ENCODE measurements at regions not wholly inside any gene's neighbourhood (a gene's known extent, or its start where the extent isn't known, plus 50 kb on each side); places are given as distances from the start of the nearest gene placed in this dataset.

- Histone ChIP-seq H3K18ac (ENCODE audit: low read length) (no peak overlapping the region), H3K9ac (ENCODE audit: low read length) (no peak overlapping the region), H4K91ac (ENCODE audit: low read depth, low read length) (no peak overlapping the region), H2BK5ac (ENCODE audit: low read depth, low read length, poor library complexity) (no peak overlapping the region), H3K27ac (ENCODE audit: low read depth, low read length) (no peak overlapping the region), H2AK5ac (ENCODE audit: low read length) (no peak overlapping the region), H3K4ac (ENCODE audit: low read depth, low read length) (no peak overlapping the region), H3K27me3 (ENCODE audit: insufficient read depth, low read length) (no peaks in the 10 kb centered on the region), H4K12ac (ENCODE audit: low read depth, low read length) (no peak overlapping the region), H3K4me2 (ENCODE audit: low read length) (no peak overlapping the region), H3K36me3 (ENCODE audit: control insufficient read depth in 1 of 2, insufficient read depth in 2 of 2, low read length in 2 of 2) (no peaks in the 10 kb centered on the region), H3K4me3 (ENCODE audit: low read depth, low read length) (no peak overlapping the region), H3K79me2 (ENCODE audit: control insufficient read depth, insufficient read depth, low read length, poor library complexity) (no peaks in the 10 kb centered on the region), H4K8ac (ENCODE audit: low read depth, low read length) (no peak overlapping the region), H3K9me3 (ENCODE audit: insufficient read depth, low read depth, low read length) (no peaks in the 10 kb centered on the region), H3K4me1 (ENCODE audit: control insufficient read depth in 1 of 2, insufficient read depth in 2 of 2, low read length in 2 of 2) (peaks cover 0 to 2% of the 10 kb centered on the region in 2 experiments), H3K79me1 (ENCODE audit: low read length) (no peaks in the 10 kb centered on the region), H3K23ac (ENCODE audit: low read length) (no peak overlapping the region), H2BK120ac (ENCODE audit: insufficient read depth, low read length, poor library complexity) (no peak overlapping the region), H3K14ac (ENCODE audit: low read length) (no peak overlapping the region), H2AFZ (ENCODE audit: insufficient read depth, low read length, poor library complexity) (no peak overlapping the region), H2BK12ac (ENCODE audit: low read length) (no peak overlapping the region)
- DNase-seq: no peak
- WGBS (ENCODE audit: extremely low coverage, insufficient coverage, insufficient read length): no CpG with 5 or more reads among the region's 4 CpGs
Observed at GRCh38 chr2:65539633-65540032, 107.2 kb upstream of the SPRED2 start.

GRCh38 chr2:65537651-65538385 is 105.4 kb upstream of the SPRED2 start:
- no peak overlapping the region for H3K4me2 ChIP-seq (ENCODE audit: low read length)
- no peak overlapping the region for H2AFZ ChIP-seq (ENCODE audit: insufficient read depth, low read length, poor library complexity)
- no peak overlapping the region for H3K23ac ChIP-seq (ENCODE audit: low read length)
- no peak overlapping the region for H3K9ac ChIP-seq (ENCODE audit: low read length)
- H3K27me3 ChIP-seq (ENCODE audit: insufficient read depth, low read length): no peaks in the 10 kb centered on the region
- H3K14ac ChIP-seq (ENCODE audit: low read length): no peak overlapping the region
- no peak overlapping the region for H3K4ac ChIP-seq (ENCODE audit: low read depth, low read length)
- H3K79me2 ChIP-seq (ENCODE audit: control insufficient read depth, insufficient read depth, low read length, poor library complexity): no peaks in the 10 kb centered on the region
- H3K79me1 ChIP-seq (ENCODE audit: low read length): no peaks in the 10 kb centered on the region
- H2BK12ac ChIP-seq (ENCODE audit: low read length): no peak overlapping the region
- no peak overlapping the region for H4K12ac ChIP-seq (ENCODE audit: low read depth, low read length)
- H3K36me3 ChIP-seq (ENCODE audit: control insufficient read depth in 1 of 2, insufficient read depth in 2 of 2, low read length in 2 of 2): no peaks in the 10 kb centered on the region
- H3K9me3 ChIP-seq (ENCODE audit: insufficient read depth, low read depth, low read length): no peaks in the 10 kb centered on the region
- no peak overlapping the region for H3K4me3 ChIP-seq (ENCODE audit: low read depth, low read length)
- no peak overlapping the region for H3K27ac ChIP-seq (ENCODE audit: low read depth, low read length)
- WGBS (ENCODE audit: extremely low coverage, insufficient coverage, insufficient read length): 100% methylated on average over 1 of the region's 7 CpGs
- no peak overlapping the region for H4K8ac ChIP-seq (ENCODE audit: low read depth, low read length)
- H2BK5ac ChIP-seq (ENCODE audit: low read depth, low read length, poor library complexity): no peak overlapping the region
- no peak overlapping the region for H3K18ac ChIP-seq (ENCODE audit: low read length)
- H2BK120ac ChIP-seq (ENCODE audit: insufficient read depth, low read length, poor library complexity): no peak overlapping the region
- peaks cover 0 to 2% of the 10 kb centered on the region in 2 experiments for H3K4me1 ChIP-seq (ENCODE audit: control insufficient read depth in 1 of 2, insufficient read depth in 2 of 2, low read length in 2 of 2)
- H2AK5ac ChIP-seq (ENCODE audit: low read length): no peak overlapping the region
- no peak for DNase-seq
- no peak overlapping the region for H4K91ac ChIP-seq (ENCODE audit: low read depth, low read length)

GRCh38 chr2:65536596-65536995 is 104.2 kb upstream of the SPRED2 start:
- no peak overlapping the region for H3K27ac ChIP-seq (ENCODE audit: low read depth, low read length)
- H3K4me2 ChIP-seq (ENCODE audit: low read length): no peak overlapping the region
- WGBS (ENCODE audit: extremely low coverage, insufficient coverage, insufficient read length): no CpG with 5 or more reads among the region's 4 CpGs

GRCh38 chr2:65532937-65533336 is 100.5 kb upstream of the SPRED2 start:
- Histone ChIP-seq H2AFZ (ENCODE audit: insufficient read depth, low read length, poor library complexity) (no peak overlapping the region), H4K91ac (ENCODE audit: low read depth, low read length) (no peak overlapping the region), H3K36me3 (ENCODE audit: control insufficient read depth in 1 of 2, insufficient read depth in 2 of 2, low read length in 2 of 2) (no peaks in the 10 kb centered on the region), H3K4ac (ENCODE audit: low read depth, low read length) (no peak overlapping the region), H2BK12ac (ENCODE audit: low read length) (no peak overlapping the region), H3K9me3 (ENCODE audit: insufficient read depth, low read depth, low read length) (peaks cover 3% of the 10 kb centered on the region), H2BK5ac (ENCODE audit: low read depth, low read length, poor library complexity) (no peak overlapping the region), H4K12ac (ENCODE audit: low read depth, low read length) (no peak overlapping the region), H4K8ac (ENCODE audit: low read depth, low read length) (no peak overlapping the region), H3K14ac (ENCODE audit: low read length) (no peak overlapping the region), H3K4me2 (ENCODE audit: low read length) (no peak overlapping the region), H3K23ac (ENCODE audit: low read length) (no peak overlapping the region), H3K27ac (ENCODE audit: low read depth, low read length) (no peak overlapping the region), H3K79me2 (ENCODE audit: control insufficient read depth, insufficient read depth, low read length, poor library complexity) (no peaks in the 10 kb centered on the region), H3K79me1 (ENCODE audit: low read length) (no peaks in the 10 kb centered on the region), H3K4me3 (ENCODE audit: low read depth, low read length) (no peak overlapping the region), H2AK5ac (ENCODE audit: low read length) (no peak overlapping the region), H3K9ac (ENCODE audit: low read length) (no peak overlapping the region), H3K18ac (ENCODE audit: low read length) (no peak overlapping the region), H3K4me1 (ENCODE audit: control insufficient read depth in 1 of 2, insufficient read depth in 2 of 2, low read length in 2 of 2) (no peaks in the 10 kb centered on the region), H2BK120ac (ENCODE audit: insufficient read depth, low read length, poor library complexity) (no peak overlapping the region), H3K27me3 (ENCODE audit: insufficient read depth, low read length) (no peaks in the 10 kb centered on the region)
- DNase-seq: no peak
- no CpG with 5 or more reads among the region's 4 CpGs for whole genome bisulfite sequencing (ENCODE audit: extremely low coverage, insufficient coverage, insufficient read length)

More at GRCh38 chr2:65536596-65536995, 104.2 kb upstream of the SPRED2 start:
- Histone ChIP-seq H3K4me3 (ENCODE audit: low read depth, low read length) (no peak overlapping the region), H2BK5ac (ENCODE audit: low read depth, low read length, poor library complexity) (no peak overlapping the region), H3K27me3 (ENCODE audit: insufficient read depth, low read length) (no peaks in the 10 kb centered on the region), H3K9me3 (ENCODE audit: insufficient read depth, low read depth, low read length) (no peaks in the 10 kb centered on the region), H2BK12ac (ENCODE audit: low read length) (no peak overlapping the region), H3K23ac (ENCODE audit: low read length) (no peak overlapping the region), H2AFZ (ENCODE audit: insufficient read depth, low read length, poor library complexity) (no peak overlapping the region), H3K4ac (ENCODE audit: low read depth, low read length) (no peak overlapping the region), H3K9ac (ENCODE audit: low read length) (no peak overlapping the region), H2BK120ac (ENCODE audit: insufficient read depth, low read length, poor library complexity) (no peak overlapping the region), H3K79me2 (ENCODE audit: control insufficient read depth, insufficient read depth, low read length, poor library complexity) (no peaks in the 10 kb centered on the region), H3K18ac (ENCODE audit: low read length) (no peak overlapping the region), H3K14ac (ENCODE audit: low read length) (no peak overlapping the region), H2AK5ac (ENCODE audit: low read length) (no peak overlapping the region), H4K91ac (ENCODE audit: low read depth, low read length) (no peak overlapping the region), H4K8ac (ENCODE audit: low read depth, low read length) (no peak overlapping the region), H3K36me3 (ENCODE audit: control insufficient read depth in 1 of 2, insufficient read depth in 2 of 2, low read length in 2 of 2) (no peaks in the 10 kb centered on the region), H4K12ac (ENCODE audit: low read depth, low read length) (no peak overlapping the region), H3K4me1 (ENCODE audit: control insufficient read depth in 1 of 2, insufficient read depth in 2 of 2, low read length in 2 of 2) (peaks cover 0 to 2% of the 10 kb centered on the region in 2 experiments), H3K79me1 (ENCODE audit: low read length) (no peaks in the 10 kb centered on the region)
- DNase-seq: no peak
